ENCODE measurements at regions not wholly inside any gene's neighbourhood (a gene's known extent, or its start where the extent isn't known, plus 50 kb on each side); places are given as distances from the start of the nearest gene placed in this dataset.

DNA sequence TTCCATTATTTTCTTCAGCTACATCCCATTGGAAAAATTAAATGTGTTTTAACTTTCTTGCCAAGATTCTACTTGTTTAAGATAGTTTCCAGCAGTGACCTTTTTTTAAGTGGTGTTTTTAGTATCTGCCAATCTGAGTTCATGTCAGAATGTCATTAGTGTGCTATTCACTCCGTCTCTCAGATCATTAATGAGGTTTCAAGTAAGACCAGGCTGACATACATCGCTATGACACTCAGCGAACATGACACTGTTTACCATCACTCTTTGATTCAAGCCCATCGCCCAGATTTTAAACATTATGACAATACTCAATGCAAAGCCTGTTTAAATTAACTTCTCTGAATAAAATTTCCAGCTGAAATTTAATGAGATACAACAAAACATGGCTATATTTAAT, 272.0 kb upstream of the KYNU start:
- H2AFZ ChIP-seq (ENCODE audit: low read length) = no peak overlapping the region
- H3K9me3 ChIP-seq (ENCODE audit: insufficient read depth, low read depth, low read length) = no peaks in the 10 kb centered on the region
- no peaks in the 10 kb centered on the region for H3K4me1 ChIP-seq (ENCODE audit: insufficient read depth, low read length, poor library complexity, severe bottlenecking)
- no peak overlapping the region for H3K4me2 ChIP-seq (ENCODE audit: low read depth, low read length, poor library complexity, severe bottlenecking)
- H3K27me3 ChIP-seq (ENCODE audit: insufficient read depth, low read length, poor library complexity, severe bottlenecking) = no peaks in the 10 kb centered on the region
- H3K36me3 ChIP-seq (ENCODE audit: insufficient read depth, low read length) = no peaks in the 10 kb centered on the region
- H3K9me2 ChIP-seq (replicated peaks; ENCODE audit: low read depth, low read length) = no peaks in the 10 kb centered on the region
- no peaks in the 10 kb centered on the region for H4K20me1 ChIP-seq (ENCODE audit: insufficient read depth, low read length, poor library complexity, severe bottlenecking)
- no peak overlapping the region for H3K9ac ChIP-seq (ENCODE audit: low read depth, low read length, poor library complexity, severe bottlenecking)
- H3K4me3 ChIP-seq (ENCODE audit: low read length, poor library complexity, severe bottlenecking) = no peak overlapping the region
- TF ChIP-seq EZH2phosphoT487 (IDR thresholded peaks at IDR 0.05; ENCODE audit: borderline replicate concordance) = no peak
- TF ChIP-seq, protein P1, sequence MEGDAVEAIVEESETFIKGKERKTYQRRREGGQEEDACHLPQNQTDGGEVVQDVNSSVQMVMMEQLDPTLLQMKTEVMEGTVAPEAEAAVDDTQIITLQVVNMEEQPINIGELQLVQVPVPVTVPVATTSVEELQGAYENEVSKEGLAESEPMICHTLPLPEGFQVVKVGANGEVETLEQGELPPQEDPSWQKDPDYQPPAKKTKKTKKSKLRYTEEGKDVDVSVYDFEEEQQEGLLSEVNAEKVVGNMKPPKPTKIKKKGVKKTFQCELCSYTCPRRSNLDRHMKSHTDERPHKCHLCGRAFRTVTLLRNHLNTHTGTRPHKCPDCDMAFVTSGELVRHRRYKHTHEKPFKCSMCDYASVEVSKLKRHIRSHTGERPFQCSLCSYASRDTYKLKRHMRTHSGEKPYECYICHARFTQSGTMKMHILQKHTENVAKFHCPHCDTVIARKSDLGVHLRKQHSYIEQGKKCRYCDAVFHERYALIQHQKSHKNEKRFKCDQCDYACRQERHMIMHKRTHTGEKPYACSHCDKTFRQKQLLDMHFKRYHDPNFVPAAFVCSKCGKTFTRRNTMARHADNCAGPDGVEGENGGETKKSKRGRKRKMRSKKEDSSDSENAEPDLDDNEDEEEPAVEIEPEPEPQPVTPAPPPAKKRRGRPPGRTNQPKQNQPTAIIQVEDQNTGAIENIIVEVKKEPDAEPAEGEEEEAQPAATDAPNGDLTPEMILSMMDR (conservative IDR thresholded peaks at IDR 0.05; ENCODE audit: low read length) = no peak
- no peaks in the 10 kb centered on the region for H3F3A ChIP-seq (ENCODE audit: low read depth)
- no peaks in the 10 kb centered on the region for H3K79me2 ChIP-seq (ENCODE audit: insufficient read depth, low read length)

- Histone ChIP-seq H3K9ac (ENCODE audit: low read depth, low read length, poor library complexity, severe bottlenecking) (no peak overlapping the region), H3K9me3 (ENCODE audit: insufficient read depth, low read depth, low read length) (no peaks in the 10 kb centered on the region), H3K9me2 (replicated peaks; ENCODE audit: low read depth, low read length) (no peaks in the 10 kb centered on the region), H3K4me2 (ENCODE audit: low read depth, low read length, poor library complexity, severe bottlenecking) (no peak overlapping the region), H3K79me2 (ENCODE audit: insufficient read depth, low read length) (no peaks in the 10 kb centered on the region), H3K4me3 (ENCODE audit: low read length, poor library complexity, severe bottlenecking) (no peak overlapping the region), H3K4me1 (ENCODE audit: insufficient read depth, low read length, poor library complexity, severe bottlenecking) (no peaks in the 10 kb centered on the region), H3K27me3 (ENCODE audit: insufficient read depth, low read length, poor library complexity, severe bottlenecking) (no peaks in the 10 kb centered on the region), H3F3A (ENCODE audit: low read depth) (no peaks in the 10 kb centered on the region), H2AFZ (ENCODE audit: low read length) (no peak overlapping the region), H3K36me3 (ENCODE audit: insufficient read depth, low read length) (no peaks in the 10 kb centered on the region), H4K20me1 (ENCODE audit: insufficient read depth, low read length, poor library complexity, severe bottlenecking) (no peaks in the 10 kb centered on the region)
- TF ChIP-seq EZH2phosphoT487 (IDR thresholded peaks at IDR 0.05; ENCODE audit: borderline replicate concordance) = no peak
- TF ChIP-seq, protein P1 (conservative IDR thresholded peaks at IDR 0.05; ENCODE audit: low read length) = peak; percentile 75
Observed at GRCh38 chr2:142603759-142604158, 273.7 kb upstream of the KYNU start.

GRCh38 chr2:142602418-142602989, 275.0 kb upstream of the KYNU start:
- no peaks in the 10 kb centered on the region for H4K20me1 ChIP-seq (ENCODE audit: insufficient read depth, low read length, poor library complexity, severe bottlenecking)
- H3F3A ChIP-seq (ENCODE audit: low read depth) = no peaks in the 10 kb centered on the region
- no peaks in the 10 kb centered on the region for H3K9me3 ChIP-seq (ENCODE audit: insufficient read depth, low read depth, low read length)
- no peak overlapping the region for H2AFZ ChIP-seq (ENCODE audit: low read length)
- no peaks in the 10 kb centered on the region for H3K4me1 ChIP-seq (ENCODE audit: insufficient read depth, low read length, poor library complexity, severe bottlenecking)
- TF ChIP-seq, protein P1 (conservative IDR thresholded peaks at IDR 0.05; ENCODE audit: low read length) = no peak
- no peak for TF ChIP-seq EZH2phosphoT487 (IDR thresholded peaks at IDR 0.05; ENCODE audit: borderline replicate concordance)
- H3K36me3 ChIP-seq (ENCODE audit: insufficient read depth, low read length) = no peaks in the 10 kb centered on the region
- H3K9ac ChIP-seq (ENCODE audit: low read depth, low read length, poor library complexity, severe bottlenecking) = no peak overlapping the region
- H3K79me2 ChIP-seq (ENCODE audit: insufficient read depth, low read length) = no peaks in the 10 kb centered on the region
- H3K4me2 ChIP-seq (ENCODE audit: low read depth, low read length, poor library complexity, severe bottlenecking) = no peak overlapping the region
- H3K27me3 ChIP-seq (ENCODE audit: insufficient read depth, low read length, poor library complexity, severe bottlenecking) = no peaks in the 10 kb centered on the region
- no peaks in the 10 kb centered on the region for H3K9me2 ChIP-seq (replicated peaks; ENCODE audit: low read depth, low read length)
- no peak overlapping the region for H3K4me3 ChIP-seq (ENCODE audit: low read length, poor library complexity, severe bottlenecking)

Measured in Loucy (cell line).